ENCODE measurements at regions not wholly inside any gene's neighbourhood (a gene's known extent, or its start where the extent isn't known, plus 50 kb on each side); places are given as distances from the start of the nearest gene placed in this dataset.
"Not testable (repeated sequence)": the region's sequence is repeated elsewhere in the genome, so short reads cannot be mapped to it uniquely, and the experiment has no call there.

GRCh38 chr11:69205743-69206612, 50.2 kb downstream of the SMIM38 start:
- no peak for DNase-seq

DNA sequence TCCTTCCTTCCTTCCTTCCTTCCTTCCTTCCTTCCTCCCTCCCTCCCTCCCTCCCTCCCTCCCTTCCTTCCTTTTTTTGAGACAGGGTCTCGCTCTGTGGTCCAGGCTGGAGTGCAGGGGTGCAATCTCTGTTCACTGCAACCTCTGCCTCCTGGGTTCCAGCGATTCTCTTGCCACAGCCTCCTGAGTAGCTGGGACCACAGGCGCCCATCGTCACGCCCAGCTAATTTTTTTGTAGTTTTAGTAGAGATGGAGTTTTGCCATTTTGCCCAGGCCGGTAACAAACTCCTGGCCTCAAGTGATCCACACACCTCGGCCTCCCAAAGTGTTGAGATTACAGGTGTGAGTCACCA, 50.9 kb downstream of the SMIM38 start:
- DNase-seq, result not testable (repeated sequence)

- no peak for DNase-seq
Observed at GRCh38 chr11:69207165-69207889, 51.6 kb downstream of the SMIM38 start.

DNA sequence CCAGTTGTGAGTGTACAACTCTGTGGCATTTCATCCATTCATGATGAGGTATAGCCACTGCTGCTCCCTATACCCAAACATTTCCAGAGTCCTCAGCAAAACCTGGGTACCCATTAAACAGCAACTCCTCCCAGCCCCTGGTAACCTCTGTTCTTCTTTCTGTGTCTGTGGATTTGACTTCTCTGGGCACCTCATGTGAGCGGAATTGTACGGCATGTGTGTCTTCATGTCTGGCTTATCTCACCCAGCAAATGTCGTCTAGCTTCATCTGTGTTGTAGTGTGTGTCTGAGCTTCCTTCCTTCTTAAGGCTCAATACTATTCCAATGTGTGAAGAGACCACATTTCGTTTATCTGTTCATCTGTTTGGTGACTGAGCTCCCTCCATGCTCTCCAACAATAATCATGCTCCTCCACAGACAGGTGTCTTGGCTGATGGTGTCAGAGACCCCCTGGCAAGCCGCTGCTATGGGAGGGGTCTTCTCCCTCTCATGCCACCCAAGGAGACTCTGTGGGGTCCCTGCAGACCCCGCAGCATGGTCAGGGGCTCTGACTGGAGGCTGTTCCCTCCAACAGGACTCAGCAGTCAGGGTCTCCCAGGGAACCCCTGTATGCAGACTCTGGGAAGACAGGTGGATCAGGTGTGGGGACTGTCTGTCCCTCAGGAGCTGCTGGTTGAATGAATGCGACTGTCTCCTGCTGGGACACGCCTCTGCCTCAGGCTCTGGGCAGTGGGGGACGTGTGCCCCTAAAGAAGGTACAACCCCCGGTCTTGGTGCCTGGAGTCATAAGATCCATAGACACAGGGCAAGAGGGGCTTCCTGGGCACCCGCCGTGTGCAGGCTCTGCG, 52.7 kb downstream of the SMIM38 start:
- DNase-seq, result no peak

GRCh38 chr11:69209038-69209350, 53.3 kb downstream of the SMIM38 start:
- DNase-seq, result no peak

DNA sequence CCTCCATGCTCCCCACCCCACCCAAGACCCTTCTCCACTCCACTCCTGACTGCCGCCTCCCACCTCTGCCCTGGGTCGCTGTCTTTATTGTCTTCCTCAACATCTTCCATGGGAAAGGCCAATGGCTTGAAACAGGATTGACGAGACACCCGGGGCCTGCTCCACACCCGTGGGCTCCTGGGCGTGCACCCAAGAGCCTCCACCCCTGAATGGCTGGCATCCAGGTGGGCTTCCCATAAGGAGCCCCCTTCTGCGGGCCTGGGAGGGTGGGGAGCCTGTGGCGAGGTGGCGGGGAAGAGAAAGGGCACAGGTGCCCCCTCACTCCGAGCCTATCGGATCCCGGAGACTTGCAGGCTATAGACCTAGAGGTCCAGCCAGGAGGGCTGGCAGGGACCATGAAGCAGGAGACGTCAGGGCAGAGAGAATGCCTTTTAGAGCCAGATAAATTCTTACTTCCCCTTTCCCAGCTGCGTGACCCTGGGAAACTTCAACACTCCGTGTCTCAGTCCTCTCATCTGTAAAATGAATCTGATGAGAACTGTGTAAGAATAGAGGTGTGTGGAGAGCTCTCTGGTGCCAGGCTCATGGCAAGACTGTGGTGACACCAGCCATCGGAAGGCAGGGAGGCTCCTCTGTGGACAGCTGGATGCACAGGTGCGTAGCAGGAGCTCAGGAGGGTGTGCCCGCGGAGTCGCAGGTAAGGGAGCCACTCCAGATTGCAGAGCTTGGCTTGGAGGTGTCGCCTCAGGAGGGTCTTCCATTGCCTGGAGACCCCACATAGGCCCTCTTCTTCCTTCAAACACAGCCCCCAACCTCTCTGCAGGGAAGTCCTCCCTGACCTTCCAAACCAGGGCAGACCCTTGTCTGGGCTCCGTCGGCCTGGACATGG, 53.9 kb downstream of the SMIM38 start:
- DNase-seq, result no peak

GRCh38 chr11:69210310-69211035, 54.7 kb downstream of the SMIM38 start:
- no peak for DNase-seq

GRCh38 chr11:69211540-69211919, 55.8 kb downstream of the SMIM38 start:
- peak in 2 of 51 donors; percentile 17 to 24 for DNase-seq

DNA sequence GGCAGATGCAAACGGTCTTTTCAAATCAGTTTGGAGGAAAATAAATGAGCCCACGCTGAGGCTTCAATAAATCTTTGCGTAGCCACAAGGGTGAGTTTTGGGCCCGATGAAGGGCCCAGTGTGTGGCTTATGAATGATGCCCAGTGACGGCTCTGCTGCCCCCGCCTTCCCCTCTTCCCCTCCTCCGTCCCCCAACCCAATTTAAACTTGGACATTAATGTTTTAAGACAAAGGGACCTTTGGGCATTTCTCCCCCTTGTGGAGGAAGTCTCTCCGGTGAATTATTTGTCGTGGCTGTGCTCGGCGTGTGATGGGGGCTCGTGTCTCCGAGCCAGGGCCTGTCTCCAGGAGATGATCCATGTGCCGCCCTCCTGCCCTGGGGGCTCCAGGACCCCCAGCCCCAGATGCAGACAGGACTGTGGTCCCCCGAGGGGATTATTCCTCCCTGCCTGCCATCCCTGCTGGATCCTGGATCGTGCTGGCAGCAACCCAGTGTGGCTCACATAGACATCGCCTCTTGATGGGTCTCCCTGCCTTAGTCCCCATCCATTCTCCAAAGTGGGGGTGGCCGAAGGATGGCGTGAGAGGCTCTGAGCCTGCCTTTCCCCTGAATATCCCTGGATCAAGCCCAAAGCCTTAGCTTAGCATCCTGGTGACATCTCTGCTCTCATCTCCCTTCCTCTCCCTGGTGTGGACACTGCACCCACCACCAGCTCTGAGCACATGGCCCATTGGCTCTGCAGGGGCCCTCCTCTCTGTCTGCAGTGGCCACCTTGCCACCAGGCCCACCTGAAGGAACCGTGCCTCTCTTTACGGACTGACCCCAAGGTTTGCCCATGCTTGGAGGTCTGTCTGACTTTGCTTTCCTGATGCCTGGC, 56.4 kb downstream of the SMIM38 start:
- DNase-seq, result peak in 1 of 51 donors; percentile 24

- DNase-seq, result no peak
Observed at GRCh38 chr11:69212798-69213110, 57.0 kb downstream of the SMIM38 start.

DNA sequence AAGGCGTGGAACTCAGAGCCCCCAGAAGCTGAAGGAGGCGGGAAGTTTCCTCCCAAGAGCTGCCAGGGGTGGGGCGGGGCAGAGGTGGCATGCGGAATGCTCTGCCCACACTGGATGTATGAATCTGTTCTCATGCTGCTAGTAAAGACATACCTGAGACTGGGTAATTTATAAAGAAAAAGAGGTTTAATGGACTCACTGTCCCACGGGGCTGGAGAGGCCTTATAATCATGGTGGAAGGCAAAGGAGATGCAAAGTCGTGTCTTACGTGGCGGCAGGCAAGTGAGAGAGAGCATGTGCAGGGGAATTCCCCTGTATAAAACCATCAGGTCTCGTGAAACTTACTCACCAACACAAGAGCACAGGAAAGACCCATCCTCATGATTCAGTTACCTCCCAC, 57.6 kb downstream of the SMIM38 start:
- no peak for DNase-seq

DNA sequence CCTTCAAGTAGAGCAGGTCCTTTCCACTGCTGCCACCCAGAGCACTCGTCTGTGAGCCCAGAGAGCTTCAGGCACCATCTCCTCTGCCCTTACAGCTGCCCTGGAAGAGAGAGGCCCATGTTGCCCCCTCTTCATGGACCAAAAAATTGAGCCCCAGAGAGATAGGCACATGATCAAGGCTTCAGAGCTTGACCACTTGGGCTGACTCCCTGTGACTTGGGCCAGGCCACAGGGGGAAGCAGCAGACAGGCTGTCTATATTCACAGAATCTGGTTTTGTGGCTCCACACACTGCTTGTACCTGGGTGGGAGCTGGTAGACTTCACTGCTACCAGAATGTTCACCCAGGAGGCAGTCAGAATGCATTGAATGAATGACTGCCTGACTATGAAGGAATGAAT, 58.2 kb downstream of the SMIM38 start:
- no peak for DNase-seq

DNA sequence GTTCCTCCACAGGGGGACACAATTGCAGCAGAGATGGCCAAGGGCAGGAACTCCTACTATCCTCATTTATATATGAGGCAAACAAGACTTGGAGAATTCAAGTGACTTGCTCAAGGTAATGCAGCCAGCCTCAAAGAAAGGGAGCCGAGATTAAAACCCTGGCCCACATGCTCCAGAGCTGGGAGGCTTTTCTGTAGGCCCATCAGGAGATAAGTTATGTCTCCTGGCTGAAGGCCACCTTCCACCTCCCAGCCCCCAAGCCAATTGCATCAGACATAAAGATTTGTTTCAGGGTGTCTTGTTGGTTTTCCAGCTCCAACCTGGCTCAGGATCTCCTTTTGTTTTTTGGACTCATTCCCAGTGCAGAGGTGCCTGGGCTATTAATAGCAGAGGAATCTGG, 59.5 kb downstream of the SMIM38 start:
- DNase-seq, result no peak

DNA sequence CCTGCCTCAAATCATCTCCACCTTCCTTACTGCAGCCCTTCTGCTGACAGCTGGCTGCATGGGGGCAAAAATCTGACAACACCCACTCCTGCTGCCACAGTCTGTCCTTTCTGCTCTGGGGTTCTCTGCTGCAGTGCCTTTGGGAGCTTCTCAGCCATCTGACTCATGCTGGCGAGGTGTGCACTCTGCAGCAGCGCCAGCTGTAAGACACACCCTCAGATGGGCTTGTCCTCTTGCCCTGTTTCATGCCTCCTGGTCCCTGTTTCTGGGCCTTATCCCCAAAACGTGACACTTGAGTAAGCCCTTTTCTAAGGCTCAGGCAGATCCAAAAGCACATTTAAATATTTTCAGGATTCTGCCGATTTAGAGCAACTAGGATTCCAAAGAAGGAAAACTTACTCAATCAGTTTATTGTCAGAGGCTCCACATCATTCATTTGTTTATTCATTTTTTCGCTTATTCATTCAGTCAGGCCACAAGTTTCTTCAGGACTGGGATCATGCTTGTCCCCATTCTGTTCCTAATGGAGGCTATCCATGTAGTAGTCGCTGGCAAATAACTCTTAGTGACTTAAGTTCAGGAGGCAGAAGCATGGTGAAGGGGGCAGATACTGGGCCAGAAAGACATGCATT, 60.2 kb downstream of the SMIM38 start:
- peak in 1 of 51 donors; percentile 12 for DNase-seq

DNA sequence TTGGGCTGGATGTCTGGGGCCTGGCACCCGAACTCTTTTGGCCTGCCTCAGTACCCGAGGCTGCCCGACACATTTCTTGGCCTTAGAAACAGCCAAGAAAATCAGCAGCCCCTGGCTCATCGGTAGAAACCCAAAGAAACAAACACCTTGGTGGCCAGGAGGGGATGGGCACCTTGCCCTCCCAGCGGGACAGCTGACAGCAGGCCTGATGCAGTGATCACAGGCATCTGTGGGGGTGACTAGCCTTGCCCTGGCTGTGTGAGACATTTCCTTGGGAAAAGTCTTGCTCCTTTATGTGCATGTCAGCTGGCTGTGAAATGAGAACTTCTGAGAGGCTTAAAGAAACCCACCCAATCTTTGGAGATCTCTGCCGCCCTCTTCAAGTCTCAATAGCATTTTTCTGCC, 60.9 kb downstream of the SMIM38 start:
- DNase-seq, result no peak

DNA sequence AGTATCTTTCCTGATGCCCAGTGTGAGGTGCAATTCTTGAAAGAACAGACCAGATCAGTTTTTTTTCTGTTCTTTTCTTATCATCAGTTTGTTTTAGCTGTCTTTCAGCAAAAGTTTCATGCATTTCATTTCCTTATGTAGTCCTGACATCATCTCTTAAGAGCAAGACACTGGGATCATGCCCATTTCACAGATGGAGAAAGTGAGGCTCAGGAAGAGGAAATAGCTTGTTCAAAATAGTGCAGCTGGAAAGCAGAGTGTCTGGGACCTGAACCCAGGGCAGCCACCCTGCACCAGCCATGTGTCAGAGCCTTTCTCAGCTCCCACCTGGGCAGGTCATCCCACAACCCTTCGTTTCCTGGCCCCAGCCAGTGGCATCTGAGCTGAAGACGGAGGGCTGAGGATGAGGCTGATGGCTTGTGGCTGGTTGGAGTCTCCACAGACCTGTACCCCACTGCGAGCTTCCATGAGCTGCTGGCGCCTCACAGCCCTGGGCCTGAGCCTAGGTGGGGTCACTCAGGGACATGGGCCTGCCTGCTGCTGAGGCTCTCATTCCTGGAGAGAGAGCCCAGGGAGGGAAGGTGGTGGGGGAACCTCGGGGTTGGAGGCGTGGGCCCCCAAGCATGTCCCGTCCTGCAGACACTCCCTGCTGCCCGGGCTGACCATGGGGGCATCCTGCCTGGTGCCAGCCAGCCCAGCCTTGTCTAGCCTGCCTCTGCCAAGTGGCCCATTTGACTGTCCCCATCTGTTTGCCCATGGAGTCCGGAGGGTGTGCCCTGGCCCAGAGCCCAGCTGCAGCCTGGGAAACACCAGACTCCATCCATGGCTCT, 61.8 kb downstream of the SMIM38 start:
- DNase-seq, result peak in 24 of 51 donors; percentile 2 to 59 (median 34)

- no peak for DNase-seq
Observed at GRCh38 chr11:69218271-69218682, 62.5 kb downstream of the SMIM38 start.
